HG03442 (cell line): ENCODE measurements at regions not wholly inside any gene's neighbourhood (a gene's known extent, or its start where the extent isn't known, plus 50 kb on each side); places are given as distances from the start of the nearest gene placed in this dataset.
A peak's percentile ranks its signal among the peaks of the same experiment; 100 is the strongest.

Source experiments
- ATAC-seq: cut with Tn5 transposase; IDR thresholded peaks from one replicate; pipeline ENCODE4 v1.9.1; 2021; ENCODE audit warnings: mild to moderate bottlenecking, moderate library complexity; ENCODE audit not compliant: unreplicated experiment

DNA sequence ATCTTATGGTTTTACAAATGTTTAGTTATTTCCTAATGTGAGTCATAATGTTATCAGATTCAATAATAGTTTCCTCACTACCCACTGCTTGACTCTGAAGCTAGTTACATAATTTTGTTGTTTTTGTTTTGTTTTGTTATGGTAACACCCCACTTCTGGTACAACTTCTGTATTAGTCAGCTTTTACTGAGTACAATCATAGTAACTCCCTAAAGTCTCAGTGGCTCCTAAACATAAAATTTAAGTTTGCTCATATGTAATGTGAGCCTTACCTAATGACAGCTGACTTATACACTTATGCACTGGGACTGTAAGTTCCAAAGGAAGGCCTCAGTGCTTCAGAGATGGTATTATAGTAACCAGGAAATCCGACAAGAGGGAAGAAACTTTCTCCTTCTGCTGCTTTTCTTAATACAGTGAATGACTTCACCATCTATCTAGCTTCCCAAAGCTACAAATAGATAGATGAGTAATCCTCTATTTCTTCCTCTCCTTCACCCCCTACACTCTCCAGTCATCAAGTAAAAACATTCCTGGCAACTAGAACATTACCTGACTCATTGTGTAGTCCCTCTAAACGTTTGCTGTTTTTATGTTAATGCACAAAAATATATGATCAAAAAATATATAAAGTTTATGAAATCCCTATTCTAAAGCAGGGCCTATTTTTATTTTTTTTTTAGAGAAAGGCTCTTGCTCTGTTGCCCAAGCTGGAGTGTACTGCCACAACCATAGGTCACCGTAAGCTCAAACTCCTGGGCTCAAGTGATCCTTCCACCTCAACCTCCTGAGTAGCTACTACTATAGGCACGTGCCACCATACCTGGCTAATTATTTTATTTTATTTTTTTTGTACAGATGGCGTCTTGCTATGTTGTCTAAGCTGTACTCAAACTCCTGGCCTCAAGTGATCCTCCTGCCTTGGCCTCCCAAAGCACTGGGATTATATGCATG lies 563.0 kb downstream of the SOX6 start:
- no peak for ATAC-seq

GRCh38 chr11:15794361-15795150 lies 561.8 kb downstream of the SOX6 start:
- ATAC-seq: no peak

- ATAC-seq: no peak
Observed at GRCh38 chr11:15795378-15795777, 561.0 kb downstream of the SOX6 start.

GRCh38 chr11:15800111-15800800 lies 556.1 kb downstream of the SOX6 start:
- no peak for ATAC-seq

DNA sequence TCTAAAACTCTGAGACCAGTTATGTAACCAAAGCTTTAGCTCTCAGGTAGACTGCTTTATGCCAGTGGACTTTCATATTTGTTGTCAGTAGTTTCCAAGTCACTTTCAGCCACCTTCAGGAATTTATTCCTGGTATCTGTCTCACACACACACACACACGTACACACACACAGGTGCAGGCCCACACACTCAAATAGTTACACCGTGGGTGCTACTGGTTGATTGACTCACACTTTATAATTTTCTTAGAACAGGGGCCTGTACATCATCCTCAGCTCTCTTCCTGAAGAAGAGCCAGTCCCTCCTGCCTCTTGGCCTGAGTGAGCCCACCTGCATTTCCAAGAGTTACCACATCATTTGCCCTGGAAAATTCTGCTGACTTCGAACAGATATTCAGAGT lies 555.2 kb downstream of the SOX6 start:
- no peak for ATAC-seq

DNA sequence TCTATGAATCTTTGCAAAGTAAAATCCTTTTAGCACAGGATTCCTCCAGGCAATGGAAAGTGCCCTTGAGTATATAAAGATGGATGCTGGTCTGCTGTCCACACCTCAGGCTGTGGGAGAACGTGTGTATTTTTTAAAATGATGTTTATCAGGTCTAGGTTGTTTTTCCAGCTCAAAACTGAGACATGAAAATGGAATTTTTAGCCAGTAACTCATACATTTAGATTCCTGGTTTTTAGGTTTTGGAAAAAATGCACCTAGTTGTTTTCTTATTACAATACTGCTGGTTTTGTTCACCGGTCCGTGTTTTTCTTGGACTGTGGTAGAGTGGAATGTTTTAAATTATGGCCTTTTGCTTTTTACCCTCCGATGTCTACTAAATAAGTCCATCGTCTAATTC lies 554.7 kb downstream of the SOX6 start:
- no peak for ATAC-seq

DNA sequence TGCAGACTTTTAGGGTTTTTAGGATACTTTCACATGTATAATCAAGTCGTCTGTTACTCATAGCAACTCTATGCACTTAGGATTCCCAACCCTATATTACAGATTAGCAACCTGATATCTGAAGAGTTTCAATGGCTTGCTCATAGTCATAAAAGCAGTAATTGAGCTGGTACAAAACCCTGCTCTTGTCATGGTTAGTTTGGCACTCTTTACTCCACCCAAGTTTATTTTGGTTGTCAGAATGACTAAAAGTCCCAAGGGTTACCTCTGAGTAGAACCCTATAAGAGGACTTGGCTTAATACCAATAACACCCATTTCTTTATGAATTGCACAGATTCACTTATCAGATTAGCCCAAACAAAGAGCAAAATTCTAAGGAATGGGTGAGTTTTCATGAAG lies 550.6 kb downstream of the SOX6 start:
- no peak for ATAC-seq

- no peak for ATAC-seq
Observed at GRCh38 chr11:15806217-15806616, 550.1 kb downstream of the SOX6 start.

GRCh38 chr11:15807827-15808226 lies 548.5 kb downstream of the SOX6 start:
- no peak for ATAC-seq

DNA sequence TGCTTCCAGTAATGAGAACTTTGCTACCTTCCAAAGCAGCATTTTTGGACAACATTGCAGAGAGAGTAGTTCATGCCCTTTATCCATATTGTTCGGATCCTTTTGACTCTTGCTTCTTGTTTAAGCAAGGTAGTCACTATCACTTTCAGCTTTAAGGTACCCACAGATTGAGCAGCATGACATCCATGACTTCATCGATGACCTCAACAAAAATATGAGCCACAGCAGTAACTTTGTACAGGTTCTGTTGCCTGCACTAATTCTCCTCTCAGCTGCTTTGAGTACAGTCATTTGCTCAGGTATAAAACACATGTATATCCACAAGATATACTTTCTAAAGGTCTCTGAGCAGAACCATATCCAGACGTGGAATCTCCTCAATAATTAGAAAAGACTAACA lies 546.3 kb downstream of the SOX6 start:
- no peak for ATAC-seq

GRCh38 chr11:15810525-15810924 lies 545.8 kb downstream of the SOX6 start:
- ATAC-seq: no peak

GRCh38 chr11:15815246-15816195 lies 540.8 kb downstream of the SOX6 start:
- ATAC-seq: no peak

GRCh38 chr11:15816260-15816871 lies 540.0 kb downstream of the SOX6 start:
- ATAC-seq: no peak

GRCh38 chr11:15817001-15817400 lies 539.3 kb downstream of the SOX6 start:
- ATAC-seq: no peak

DNA sequence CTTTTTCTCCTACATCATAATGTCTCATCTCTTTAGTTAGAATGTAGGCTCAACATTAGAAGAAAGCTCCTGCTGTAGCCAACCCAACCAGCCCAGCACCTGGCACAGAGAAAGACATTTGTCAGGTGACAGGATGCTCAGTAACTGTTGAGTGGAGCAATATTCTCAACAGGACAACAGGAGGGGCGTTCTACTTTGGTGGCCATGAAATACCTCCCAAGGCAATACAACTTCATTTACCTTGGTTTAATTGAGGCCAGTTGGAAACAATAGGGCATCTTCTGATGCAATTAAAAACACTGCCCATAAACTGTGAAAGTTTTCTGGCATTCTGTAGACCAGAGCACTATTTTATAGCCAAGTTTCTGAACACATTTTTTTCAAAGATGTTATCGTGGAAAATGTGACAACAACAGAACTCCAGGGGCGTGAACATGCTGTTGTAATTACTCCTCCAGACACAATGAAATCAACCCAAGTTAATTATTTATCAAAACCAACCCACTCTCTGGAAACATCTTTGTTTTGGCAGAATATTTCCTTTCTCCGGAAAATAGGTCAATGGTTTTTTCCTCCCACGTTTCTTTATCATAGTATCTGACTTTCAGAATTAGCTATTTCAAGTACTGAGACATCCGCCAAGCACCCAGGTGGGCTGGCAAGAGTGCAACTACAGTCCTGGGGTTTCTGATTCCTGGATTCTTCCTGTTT lies 538.1 kb downstream of the SOX6 start:
- no peak for ATAC-seq

GRCh38 chr11:15819679-15820286 lies 536.6 kb downstream of the SOX6 start:
- ATAC-seq: peak; percentile 93

GRCh38 chr11:15821451-15821850 lies 534.9 kb downstream of the SOX6 start:
- ATAC-seq: no peak

GRCh38 chr11:15824060-15824459 lies 532.3 kb downstream of the SOX6 start:
- no peak for ATAC-seq
